Nephron progenitor cell (in vitro differentiated cells): ENCODE measurements at regions not wholly inside any gene's neighbourhood (a gene's known extent, or its start where the extent isn't known, plus 50 kb on each side); places are given as distances from the start of the nearest gene placed in this dataset.

ENCODE experiments used
- DNase-seq: peaks from one replicate; pipeline ENCODE4 v3.0.0; 2021
- H3K27ac Mint-ChIP-seq: 2 replicates; pipeline ENCODE4 v1.8.0; 2021; ENCODE audit warnings: mild to moderate bottlenecking, moderate library complexity, mixed read lengths
- H3K27me3 Mint-ChIP-seq: 2 replicates; pipeline ENCODE4 v1.8.0; 2021; ENCODE audit warnings: mild to moderate bottlenecking, low read depth, mixed read lengths; ENCODE audit not compliant: poor library complexity
- H3K36me3 Mint-ChIP-seq: 2 replicates; pipeline ENCODE4 v1.8.0; 2021; ENCODE audit warnings: low read depth, mixed read lengths
- H3K4me1 Mint-ChIP-seq: 2 replicates; pipeline ENCODE4 v1.8.0; 2021; ENCODE audit warnings: mixed read lengths
- H3K4me3 Mint-ChIP-seq: 2 replicates; pipeline ENCODE4 v1.8.0; 2021; ENCODE audit warnings: mild to moderate bottlenecking, moderate library complexity, mixed read lengths
- H3K9me3 Mint-ChIP-seq: 2 replicates; pipeline ENCODE4 v1.8.0; 2021; ENCODE audit warnings: mild to moderate bottlenecking, moderate library complexity, mixed read lengths
- CTCF ChIP-seq: fragments of 200-600 bp; sonication (generic); IDR thresholded peaks from 2 replicates; pipeline ENCODE4 v1.5.0; 2021; ENCODE audit warnings: antibody characterized with exemption

DNA sequence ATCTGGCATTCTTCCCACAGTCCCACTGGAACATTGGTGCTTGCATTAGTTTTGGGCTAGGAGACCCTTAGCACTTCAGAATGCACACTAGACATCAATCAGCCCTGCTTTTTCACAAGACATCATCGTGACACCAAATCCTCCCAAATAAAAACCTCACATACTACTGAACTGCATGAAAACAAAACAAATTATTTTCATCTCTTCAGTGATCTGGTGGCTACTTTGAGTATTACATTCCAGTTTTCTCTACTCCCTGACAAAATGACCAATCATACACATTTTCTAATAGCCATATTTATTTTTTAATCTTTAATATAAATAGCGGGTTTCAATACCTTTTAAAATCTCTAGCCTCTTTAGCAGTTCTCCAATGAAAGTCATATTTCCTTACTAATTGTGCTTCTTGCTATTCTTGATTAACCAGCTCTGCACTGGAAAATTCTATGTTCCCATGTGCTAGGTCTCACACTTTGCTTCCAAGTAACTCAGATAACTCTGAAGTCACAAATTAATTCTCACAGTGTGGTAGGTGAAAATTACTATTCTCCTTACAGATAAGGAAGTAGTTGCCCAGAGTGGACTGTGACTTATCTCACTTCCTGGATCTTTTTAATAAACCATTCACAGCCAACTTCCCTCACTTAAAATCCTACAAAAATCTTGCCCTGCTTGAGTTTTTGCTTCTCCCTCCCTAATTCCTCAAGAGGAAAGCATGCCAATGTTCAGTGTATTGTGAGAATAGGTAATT, 82.5 kb upstream of the EPB41L3 start:
- H3K36me3 Mint-ChIP-seq, result no peaks in the 10 kb centered on the region
- H3K27ac Mint-ChIP-seq, result no peak overlapping the region
- H3K27me3 Mint-ChIP-seq, result peaks cover 4% of the 10 kb centered on the region
- H3K4me3 Mint-ChIP-seq, result no peak overlapping the region
- DNase-seq, result no peak
- no peak for TF ChIP-seq CTCF
- peaks cover 13% of the 10 kb centered on the region for H3K4me1 Mint-ChIP-seq
- no peaks in the 10 kb centered on the region for H3K9me3 Mint-ChIP-seq

- Mint-ChIP-seq H3K4me1 (peaks cover 6% of the 10 kb centered on the region), H3K36me3 (no peaks in the 10 kb centered on the region), H3K27me3 (peaks cover 4% of the 10 kb centered on the region), H3K27ac (no peak overlapping the region), H3K9me3 (no peaks in the 10 kb centered on the region), H3K4me3 (no peak overlapping the region)
- DNase-seq, result no peak
- no peak for TF ChIP-seq CTCF
These were observed 81.3 kb upstream of the EPB41L3 start for GRCh38 chr18:5625076-5625475.

DNA sequence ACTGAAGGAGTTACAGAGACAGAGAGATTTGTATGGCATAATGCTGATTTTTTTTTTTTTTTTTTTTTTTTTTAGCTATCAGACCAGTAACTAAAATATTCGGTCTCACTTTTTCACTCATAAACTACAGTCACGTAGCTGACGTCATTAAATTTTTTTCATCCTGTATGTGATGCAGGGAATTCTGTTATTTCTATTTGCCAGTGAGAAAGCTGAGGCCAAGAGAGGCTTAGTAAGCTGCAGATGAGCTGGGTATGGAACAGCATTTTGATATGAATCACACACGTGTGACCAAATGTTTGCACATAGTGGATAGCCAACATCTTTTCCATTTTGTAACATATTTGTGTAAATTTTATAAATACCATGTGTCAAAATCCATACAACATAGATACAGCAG, 79.1 kb upstream of the EPB41L3 start:
- Mint-ChIP-seq H3K27ac (no peak overlapping the region), H3K9me3 (no peaks in the 10 kb centered on the region), H3K4me1 (peaks cover 20% of the 10 kb centered on the region), H3K27me3 (peaks cover 4% of the 10 kb centered on the region), H3K4me3 (no peak overlapping the region), H3K36me3 (no peaks in the 10 kb centered on the region)
- no peak for DNase-seq
- no peak for TF ChIP-seq CTCF

DNA sequence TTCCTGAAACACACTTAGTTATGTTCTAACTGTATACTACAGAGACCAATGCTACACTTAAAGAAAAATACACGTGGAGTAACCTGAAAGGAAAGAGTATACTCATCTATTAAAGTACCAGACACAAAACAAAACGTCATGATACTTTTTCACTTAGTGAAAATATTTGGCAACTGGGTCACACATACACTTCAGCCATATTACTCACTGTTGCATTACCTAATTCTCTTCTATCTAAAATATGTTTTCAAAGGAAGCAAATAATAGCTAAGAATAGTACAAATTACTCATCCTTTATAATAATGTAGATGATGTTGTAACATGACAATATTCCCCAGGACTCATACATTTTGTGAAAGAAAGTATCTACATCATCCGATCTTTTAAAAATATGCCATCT, 76.5 kb upstream of the EPB41L3 start:
- no peak overlapping the region for H3K27ac Mint-ChIP-seq
- TF ChIP-seq CTCF, result no peak
- H3K4me3 Mint-ChIP-seq, result no peak overlapping the region
- H3K4me1 Mint-ChIP-seq, result peaks cover 21% of the 10 kb centered on the region
- no peaks in the 10 kb centered on the region for H3K36me3 Mint-ChIP-seq
- no peaks in the 10 kb centered on the region for H3K9me3 Mint-ChIP-seq
- no peak for DNase-seq
- peaks cover 4% of the 10 kb centered on the region for H3K27me3 Mint-ChIP-seq

GRCh38 chr18:5619376-5619775, 75.6 kb upstream of the EPB41L3 start:
- H3K4me1 Mint-ChIP-seq, result peaks cover 21% of the 10 kb centered on the region
- TF ChIP-seq CTCF, result no peak
- DNase-seq, result no peak
- H3K27me3 Mint-ChIP-seq, result peaks cover 4% of the 10 kb centered on the region
- H3K27ac Mint-ChIP-seq, result no peak overlapping the region
- no peaks in the 10 kb centered on the region for H3K36me3 Mint-ChIP-seq
- no peak overlapping the region for H3K4me3 Mint-ChIP-seq
- no peaks in the 10 kb centered on the region for H3K9me3 Mint-ChIP-seq

- Mint-ChIP-seq H3K4me3 (no peak overlapping the region), H3K27ac (peak overlapping the region; percentile 5), H3K27me3 (peaks cover 4% of the 10 kb centered on the region), H3K4me1 (peaks cover 21% of the 10 kb centered on the region), H3K9me3 (no peaks in the 10 kb centered on the region), H3K36me3 (no peaks in the 10 kb centered on the region)
- no peak for TF ChIP-seq CTCF
- DNase-seq, result no peak
These were observed 74.4 kb upstream of the EPB41L3 start for GRCh38 chr18:5618047-5618688.
